ENCODE measurements at regions not wholly inside any gene's neighbourhood (a gene's known extent, or its start where the extent isn't known, plus 50 kb on each side); places are given as distances from the start of the nearest gene placed in this dataset.

DNA sequence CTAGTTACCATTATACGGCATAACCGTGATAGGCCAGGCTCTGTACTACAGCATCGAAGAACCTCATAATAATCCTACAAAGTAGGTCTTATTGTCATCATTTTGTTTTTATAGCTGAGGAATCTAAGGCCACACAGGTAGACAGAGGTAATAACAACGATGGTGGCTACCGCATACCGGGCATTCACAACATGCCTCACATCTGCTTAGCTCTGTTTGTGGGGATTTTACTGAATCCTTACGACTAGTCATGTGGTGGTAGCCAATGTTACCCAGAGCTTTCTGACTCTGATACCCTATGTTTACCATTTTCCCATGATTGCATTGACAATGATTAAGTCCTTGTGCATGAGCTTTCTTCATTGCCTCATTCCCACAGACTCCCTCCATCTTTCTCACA lies 269.4 kb downstream of the TCF7L2 start:
- no peaks in the 10 kb centered on the region for H3K9me3 ChIP-seq (ENCODE audit: low read length)
- H3K4me3 ChIP-seq (ENCODE audit: low read depth, low read length, poor library complexity, severe bottlenecking) = no peak overlapping the region
- H2AFZ ChIP-seq (ENCODE audit: low read length) = no peak overlapping the region
- H3K4me1 ChIP-seq (ENCODE audit: insufficient read depth, low read length, poor library complexity, severe bottlenecking) = no peaks in the 10 kb centered on the region
- H4K20me1 ChIP-seq (ENCODE audit: insufficient read depth, low read length) = no peaks in the 10 kb centered on the region
- H3K36me3 ChIP-seq (ENCODE audit: insufficient read depth, low read length) = no peaks in the 10 kb centered on the region
- no peak for TF ChIP-seq CTCF (conservative IDR thresholded peaks at IDR 0.05; ENCODE audit: low read length)
- TF ChIP-seq EZH2phosphoT487 (IDR thresholded peaks at IDR 0.05; ENCODE audit: borderline replicate concordance, low read depth, low read length) = no peak
- intact Hi-C loops (cut with micrococcal nuclease; ENCODE audit: unreplicated experiment) = no loop called here
- no peak for DNase-seq (ENCODE audit: low spot score)
- no peaks in the 10 kb centered on the region for H3K9me2 ChIP-seq (ENCODE audit: insufficient read depth, low read length)
- H3K27ac ChIP-seq (ENCODE audit: low read depth, low read length, poor library complexity, severe bottlenecking) = no peak overlapping the region
- ChIA-PET CTCF (ENCODE audit: unreplicated experiment) (no interaction called here), POLR2A (interaction anchor here (0.6 kb wide), 1 partner anchor 18 kb away, joined by 4 read pairs; no protein-coding TSS in a partner anchor)
- BruUV-seq (replicated peaks) = no TSS peak
- H3K79me2 ChIP-seq (ENCODE audit: insufficient read depth, low read depth, low read length) = no peaks in the 10 kb centered on the region
- H3K4me2 ChIP-seq (ENCODE audit: low read length) = no peak overlapping the region

DNA sequence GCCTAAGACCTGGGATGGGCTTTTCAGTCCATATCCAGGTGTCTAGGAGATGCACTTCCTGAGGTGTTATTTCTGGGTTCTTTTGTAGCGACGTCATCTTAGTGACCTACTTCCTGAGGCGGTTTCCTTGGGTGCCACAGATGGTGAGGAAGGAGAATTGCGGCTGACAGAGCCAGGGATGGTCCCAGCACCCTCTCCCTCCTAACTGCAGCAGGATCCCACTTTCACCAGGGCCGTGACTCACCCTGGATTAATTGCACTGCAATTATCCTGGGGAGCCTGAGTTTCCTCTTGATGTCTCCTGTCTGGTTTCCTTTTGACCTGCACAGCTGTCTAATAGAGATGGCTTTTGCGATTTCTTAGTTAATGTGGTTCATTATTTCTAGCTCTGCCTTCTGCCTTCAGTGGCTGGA lies 271.7 kb downstream of the TCF7L2 start:
- Histone ChIP-seq H3K27ac (ENCODE audit: low read depth, low read length, poor library complexity, severe bottlenecking) (no peak overlapping the region), H3K4me3 (ENCODE audit: low read depth, low read length, poor library complexity, severe bottlenecking) (no peak overlapping the region), H4K20me1 (ENCODE audit: insufficient read depth, low read length) (no peaks in the 10 kb centered on the region), H3K79me2 (ENCODE audit: insufficient read depth, low read depth, low read length) (no peaks in the 10 kb centered on the region), H3K36me3 (ENCODE audit: insufficient read depth, low read length) (no peaks in the 10 kb centered on the region), H3K9me2 (ENCODE audit: insufficient read depth, low read length) (no peaks in the 10 kb centered on the region), H2AFZ (ENCODE audit: low read length) (no peak overlapping the region), H3K4me2 (ENCODE audit: low read length) (no peak overlapping the region), H3K9me3 (ENCODE audit: low read length) (no peaks in the 10 kb centered on the region), H3K4me1 (ENCODE audit: insufficient read depth, low read length, poor library complexity, severe bottlenecking) (no peaks in the 10 kb centered on the region)
- ChIA-PET CTCF (ENCODE audit: unreplicated experiment) (no interaction called here), POLR2A (interaction anchor here (0.5 kb wide), 1 partner anchor 265 kb away, joined by 3 read pairs; no protein-coding TSS in a partner anchor)
- no TSS peak for BruUV-seq (replicated peaks)
- TF ChIP-seq EZH2phosphoT487 (IDR thresholded peaks at IDR 0.05; ENCODE audit: borderline replicate concordance, low read depth, low read length) (no peak), CTCF (conservative IDR thresholded peaks at IDR 0.05; ENCODE audit: low read length) (no peak)
- intact Hi-C loops (cut with micrococcal nuclease; ENCODE audit: unreplicated experiment) = no loop called here
- DNase-seq (ENCODE audit: low spot score) = no peak

DNA sequence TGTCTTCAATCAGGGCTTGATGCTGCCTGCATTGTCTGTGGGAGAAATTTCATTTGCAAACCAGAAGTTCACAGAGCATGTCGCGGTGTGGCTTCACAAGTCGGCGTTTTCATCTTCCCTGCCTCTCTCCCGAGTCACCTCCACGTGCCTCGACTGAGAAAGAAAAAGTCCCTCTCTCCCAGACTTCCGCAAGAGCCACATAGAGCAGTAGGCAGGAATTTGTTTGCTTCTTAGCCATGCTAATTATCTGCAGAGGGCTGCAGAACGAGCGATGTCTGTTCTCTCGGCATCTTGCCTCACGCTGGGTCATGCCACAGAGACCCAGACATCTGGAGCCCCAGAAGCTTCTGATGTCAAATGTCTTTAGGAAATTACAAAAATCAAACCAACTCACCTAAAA lies 272.2 kb downstream of the TCF7L2 start:
- Histone ChIP-seq H3K4me1 (ENCODE audit: insufficient read depth, low read length, poor library complexity, severe bottlenecking) (no peaks in the 10 kb centered on the region), H3K36me3 (ENCODE audit: insufficient read depth, low read length) (no peaks in the 10 kb centered on the region), H3K27ac (ENCODE audit: low read depth, low read length, poor library complexity, severe bottlenecking) (no peak overlapping the region), H2AFZ (ENCODE audit: low read length) (no peak overlapping the region), H3K9me3 (ENCODE audit: low read length) (no peaks in the 10 kb centered on the region), H3K9me2 (ENCODE audit: insufficient read depth, low read length) (no peaks in the 10 kb centered on the region), H4K20me1 (ENCODE audit: insufficient read depth, low read length) (no peaks in the 10 kb centered on the region), H3K79me2 (ENCODE audit: insufficient read depth, low read depth, low read length) (no peaks in the 10 kb centered on the region), H3K4me2 (ENCODE audit: low read length) (no peak overlapping the region), H3K4me3 (ENCODE audit: low read depth, low read length, poor library complexity, severe bottlenecking) (no peak overlapping the region)
- ChIA-PET CTCF (ENCODE audit: unreplicated experiment) (no interaction called here), POLR2A (interaction anchor here (0.5 kb wide), 1 partner anchor 266 kb away, joined by 3 read pairs; no protein-coding TSS in a partner anchor)
- DNase-seq (ENCODE audit: low spot score) = no peak
- TF ChIP-seq EZH2phosphoT487 (IDR thresholded peaks at IDR 0.05; ENCODE audit: borderline replicate concordance, low read depth, low read length) (no peak), CTCF (conservative IDR thresholded peaks at IDR 0.05; ENCODE audit: low read length) (no peak)
- BruUV-seq (replicated peaks) = no TSS peak
- intact Hi-C loops (cut with micrococcal nuclease; ENCODE audit: unreplicated experiment) = no loop called here
